HEK293 (cell line): ENCODE measurements at regions not wholly inside any gene's neighbourhood (a gene's known extent, or its start where the extent isn't known, plus 50 kb on each side); places are given as distances from the start of the nearest gene placed in this dataset.

Experiments
- CTCF ChIA-PET: fragments of 350-600 bp; formaldehyde crosslinking; extraction: SDS; loops from one replicate; lab custom pipeline; 2021; ENCODE audit warnings: antibody characterized with exemption; lab: Yijun Ruan, JAX
- POLR2A ChIA-PET: fragments of 300-600 bp; formaldehyde crosslinking; extraction: SDS; loops from one replicate; lab custom pipeline; 2020; ENCODE audit warnings: antibody characterized with exemption, inconsistent platforms; lab: Yijun Ruan, JAX
- H3K27ac ChIP-seq: fragments of 200-500 bp; sonication (Bioruptor generic); 2 replicates; pipeline ENCODE4 v1.5.1; 2014; ENCODE audit warnings: low read depth, low read length, control low read depth, inconsistent platforms; ENCODE audit errors: extremely low read depth
- H3K36me3 ChIP-seq, 2 experiments: fragments of 200-500 bp in 1 of 2; sonication (Bioruptor generic) in 1 of 2; 1 replicate in 1 of 2; 2 replicates in 1 of 2; pipeline ENCODE4 v1.5.1; 2014 to 2017; ENCODE audit warnings: inconsistent platforms in 2 of 2, low read length in 2 of 2; ENCODE audit not compliant: control insufficient read depth in 2 of 2, insufficient read depth in 1 of 2
- H3K4me1 ChIP-seq: fragments of 200-500 bp; sonication (Bioruptor generic); 2 replicates; pipeline ENCODE4 v1.5.1; 2014; ENCODE audit warnings: mild to moderate bottlenecking, low read length, inconsistent platforms; ENCODE audit not compliant: control insufficient read depth, insufficient read depth
- H3K4me3 ChIP-seq: 2 replicates; pipeline ENCODE4 v1.5.1; 2011; ENCODE audit warnings: low read depth, mild to moderate bottlenecking, control low read depth, low read length, moderate library complexity
- H3K9me3 ChIP-seq: fragments of 200-500 bp; sonication (Bioruptor generic); 2 replicates; pipeline ENCODE4 v1.5.1; 2014; ENCODE audit warnings: low read depth, low read length, inconsistent platforms; ENCODE audit not compliant: control insufficient read depth, insufficient read depth
- CTCF ChIP-seq: fragments of 450-650 bp; formaldehyde crosslinking; IDR thresholded peaks from 2 replicates; pipeline ENCODE4 v1.5.1; 2016; ENCODE audit warnings: missing biosample characterization, missing genetic modification characterization
- FEZF1 ChIP-seq: fragments of 450-650 bp; formaldehyde crosslinking; IDR thresholded peaks from 2 replicates; pipeline ENCODE4 v1.5.1; 2016; ENCODE audit warnings: missing biosample characterization, missing genetic modification characterization
- KLF1 ChIP-seq: fragments of 450-650 bp; formaldehyde crosslinking; IDR thresholded peaks from 2 replicates; pipeline ENCODE4 v1.5.1; 2016; ENCODE audit warnings: missing biosample characterization, missing genetic modification characterization
- SCRT1 ChIP-seq: fragments of 450-650 bp; formaldehyde crosslinking; IDR thresholded peaks from 2 replicates; pipeline ENCODE4 v1.5.1; 2016; ENCODE audit warnings: missing biosample characterization, missing genetic modification characterization, borderline replicate concordance
- TRIM28 ChIP-seq: IDR thresholded peaks from 2 replicates; pipeline ENCODE4 v1.6.1; 2011; ENCODE audit warnings: low read length, control low read depth, borderline replicate concordance
- ZBTB7A ChIP-seq: fragments of 450-650 bp; formaldehyde crosslinking; IDR thresholded peaks from 2 replicates; pipeline ENCODE4 v1.5.1; 2016; ENCODE audit warnings: low read depth, missing biosample characterization, missing genetic modification characterization
- ZFP37 ChIP-seq: fragments of 450-650 bp; formaldehyde crosslinking; IDR thresholded peaks from 2 replicates; pipeline ENCODE4 v1.5.1; 2016; ENCODE audit warnings: missing biosample characterization, missing genetic modification characterization
- ZNF114 ChIP-seq: fragments of 450-650 bp; formaldehyde crosslinking; IDR thresholded peaks from 2 replicates; pipeline ENCODE4 v1.5.0; 2017; ENCODE audit warnings: missing biosample characterization, missing genetic modification characterization
- ZNF211 ChIP-seq: fragments of 450-650 bp; formaldehyde crosslinking; IDR thresholded peaks from 2 replicates; pipeline ENCODE4 v1.5.1; 2016; ENCODE audit warnings: low read depth, missing biosample characterization, missing genetic modification characterization
- ZNF274 ChIP-seq, 2 experiments: fragments of 200-500 bp in 1 of 2; fragments of 450-650 bp in 1 of 2; sonication (Bioruptor generic) in 1 of 2; formaldehyde crosslinking in 1 of 2; IDR thresholded peaks; 2 replicates each; pipeline versions ENCODE4 v1.5.1 to v1.6.1; 2014 to 2016; ENCODE audit warnings: borderline replicate concordance in 1 of 2, inconsistent platforms in 1 of 2, low read length in 1 of 2, missing biosample characterization in 1 of 2, missing genetic modification characterization in 1 of 2
- ZNF488 ChIP-seq: fragments of 450-650 bp; formaldehyde crosslinking; IDR thresholded peaks from 2 replicates; pipeline ENCODE4 v1.5.1; 2016; ENCODE audit warnings: missing biosample characterization, missing genetic modification characterization
- TF ChIP-seq, protein P1 (sequence below): fragments of 450-650 bp; formaldehyde crosslinking; IDR thresholded peaks from 2 replicates; pipeline ENCODE4 v1.5.1; 2016; ENCODE audit warnings: missing biosample characterization, missing genetic modification characterization, borderline replicate concordance
- TF ChIP-seq, protein P2 (sequence below): fragments of 450-650 bp; formaldehyde crosslinking; IDR thresholded peaks from 2 replicates; pipeline ENCODE4 v1.5.1; 2017; ENCODE audit warnings: missing biosample characterization, missing genetic modification characterization
- TF ChIP-seq, protein P3 (sequence below): fragments of 450-650 bp; formaldehyde crosslinking; IDR thresholded peaks from 2 replicates; pipeline ENCODE4 v1.5.1; 2017; ENCODE audit warnings: missing biosample characterization, missing genetic modification characterization

DNA sequence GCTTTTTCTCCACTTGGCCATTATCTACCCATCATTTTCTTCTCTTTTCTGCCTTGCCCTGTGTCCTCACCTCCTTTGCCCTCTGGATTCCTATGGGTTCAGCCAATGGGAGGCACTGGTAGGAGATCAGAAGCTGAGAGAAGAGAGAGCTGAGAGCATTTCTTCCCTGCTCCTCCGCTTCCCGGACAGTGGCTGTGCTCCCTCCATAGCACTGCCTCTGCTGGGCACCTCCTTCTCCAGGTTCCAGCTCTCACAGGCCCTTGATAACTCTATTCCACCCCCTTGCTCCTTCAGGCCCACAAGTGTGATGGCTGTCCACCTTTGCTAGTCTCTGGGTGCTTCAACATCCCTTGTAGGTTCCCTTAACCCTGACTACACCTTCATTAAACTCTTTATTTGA is 79.6 kb downstream of the LSM5 start (continued):
- TF ChIP-seq, protein P1, sequence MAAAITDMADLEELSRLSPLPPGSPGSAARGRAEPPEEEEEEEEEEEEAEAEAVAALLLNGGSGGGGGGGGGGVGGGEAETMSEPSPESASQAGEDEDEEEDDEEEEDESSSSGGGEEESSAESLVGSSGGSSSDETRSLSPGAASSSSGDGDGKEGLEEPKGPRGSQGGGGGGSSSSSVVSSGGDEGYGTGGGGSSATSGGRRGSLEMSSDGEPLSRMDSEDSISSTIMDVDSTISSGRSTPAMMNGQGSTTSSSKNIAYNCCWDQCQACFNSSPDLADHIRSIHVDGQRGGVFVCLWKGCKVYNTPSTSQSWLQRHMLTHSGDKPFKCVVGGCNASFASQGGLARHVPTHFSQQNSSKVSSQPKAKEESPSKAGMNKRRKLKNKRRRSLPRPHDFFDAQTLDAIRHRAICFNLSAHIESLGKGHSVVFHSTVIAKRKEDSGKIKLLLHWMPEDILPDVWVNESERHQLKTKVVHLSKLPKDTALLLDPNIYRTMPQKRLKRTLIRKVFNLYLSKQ (tag by site-specific recombination) = no peak
- TF ChIP-seq SCRT1 (tag by site-specific recombination) (no peak), ZNF114 (no peak), ZNF274 (IDR thresholded peaks at IDR 0.05; ENCODE audit: low read length) (no peak), ZNF274 (tag by site-specific recombination; IDR thresholded peaks at IDR 0.05; ENCODE audit: borderline replicate concordance) (no peak), ZBTB7A (tag by site-specific recombination) (no peak), CTCF (tag by site-specific recombination) (no peak), FEZF1 (tag by site-specific recombination) (no peak)
- TF ChIP-seq, protein P2, sequence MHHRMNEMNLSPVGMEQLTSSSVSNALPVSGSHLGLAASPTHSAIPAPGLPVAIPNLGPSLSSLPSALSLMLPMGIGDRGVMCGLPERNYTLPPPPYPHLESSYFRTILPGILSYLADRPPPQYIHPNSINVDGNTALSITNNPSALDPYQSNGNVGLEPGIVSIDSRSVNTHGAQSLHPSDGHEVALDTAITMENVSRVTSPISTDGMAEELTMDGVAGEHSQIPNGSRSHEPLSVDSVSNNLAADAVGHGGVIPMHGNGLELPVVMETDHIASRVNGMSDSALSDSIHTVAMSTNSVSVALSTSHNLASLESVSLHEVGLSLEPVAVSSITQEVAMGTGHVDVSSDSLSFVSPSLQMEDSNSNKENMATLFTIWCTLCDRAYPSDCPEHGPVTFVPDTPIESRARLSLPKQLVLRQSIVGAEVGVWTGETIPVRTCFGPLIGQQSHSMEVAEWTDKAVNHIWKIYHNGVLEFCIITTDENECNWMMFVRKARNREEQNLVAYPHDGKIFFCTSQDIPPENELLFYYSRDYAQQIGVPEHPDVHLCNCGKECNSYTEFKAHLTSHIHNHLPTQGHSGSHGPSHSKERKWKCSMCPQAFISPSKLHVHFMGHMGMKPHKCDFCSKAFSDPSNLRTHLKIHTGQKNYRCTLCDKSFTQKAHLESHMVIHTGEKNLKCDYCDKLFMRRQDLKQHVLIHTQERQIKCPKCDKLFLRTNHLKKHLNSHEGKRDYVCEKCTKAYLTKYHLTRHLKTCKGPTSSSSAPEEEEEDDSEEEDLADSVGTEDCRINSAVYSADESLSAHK = no peak

- TF ChIP-seq, protein P3, sequence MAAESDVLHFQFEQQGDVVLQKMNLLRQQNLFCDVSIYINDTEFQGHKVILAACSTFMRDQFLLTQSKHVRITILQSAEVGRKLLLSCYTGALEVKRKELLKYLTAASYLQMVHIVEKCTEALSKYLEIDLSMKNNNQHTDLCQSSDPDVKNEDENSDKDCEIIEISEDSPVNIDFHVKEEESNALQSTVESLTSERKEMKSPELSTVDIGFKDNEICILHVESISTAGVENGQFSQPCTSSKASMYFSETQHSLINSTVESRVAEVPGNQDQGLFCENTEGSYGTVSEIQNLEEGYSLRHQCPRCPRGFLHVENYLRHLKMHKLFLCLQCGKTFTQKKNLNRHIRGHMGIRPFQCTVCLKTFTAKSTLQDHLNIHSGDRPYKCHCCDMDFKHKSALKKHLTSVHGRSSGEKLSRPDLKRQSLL = no peak
- TF ChIP-seq ZFP37 (tag by site-specific recombination) (no peak), ZNF211 (tag by site-specific recombination) (no peak), KLF1 (tag by site-specific recombination) (no peak), ZNF488 (tag by site-specific recombination) (no peak)
- H3K9me3 ChIP-seq = no peaks in the 10 kb centered on the region
- H3K4me1 ChIP-seq = no peaks in the 10 kb centered on the region
- POLR2A ChIA-PET = no interaction called here
- H3K4me3 ChIP-seq = no peak overlapping the region
- no peak overlapping the region for H3K27ac ChIP-seq
- CTCF ChIA-PET = no interaction called here
- no peaks in the 10 kb centered on the region for H3K36me3 ChIP-seq
These were observed 83.8 kb downstream of the LSM5 start for GRCh38 chr7:32406386-32406785.

GRCh38 chr7:32403463-32404229 is 86.5 kb downstream of the LSM5 start:
- CTCF ChIA-PET = interaction anchor here (0.6 to 0.7 kb wide), 2 partner anchors 13 to 19 kb away, joined by 3 to 4 read pairs; no protein-coding TSS in a partner anchor
- Histone ChIP-seq H3K27ac (no peak overlapping the region), H3K36me3 (no peaks in the 10 kb centered on the region), H3K9me3 (no peaks in the 10 kb centered on the region), H3K4me1 (no peaks in the 10 kb centered on the region), H3K4me3 (no peak overlapping the region)
- POLR2A ChIA-PET = no interaction called here
- no peak for TF ChIP-seq TRIM28
